ENCODE measurements at regions not wholly inside any gene's neighbourhood (a gene's known extent, or its start where the extent isn't known, plus 50 kb on each side); places are given as distances from the start of the nearest gene placed in this dataset.

GRCh38 chr9:131809941-131810344, 70.1 kb upstream of the RAPGEF1 start:
- no peak for DNase-seq

DNA sequence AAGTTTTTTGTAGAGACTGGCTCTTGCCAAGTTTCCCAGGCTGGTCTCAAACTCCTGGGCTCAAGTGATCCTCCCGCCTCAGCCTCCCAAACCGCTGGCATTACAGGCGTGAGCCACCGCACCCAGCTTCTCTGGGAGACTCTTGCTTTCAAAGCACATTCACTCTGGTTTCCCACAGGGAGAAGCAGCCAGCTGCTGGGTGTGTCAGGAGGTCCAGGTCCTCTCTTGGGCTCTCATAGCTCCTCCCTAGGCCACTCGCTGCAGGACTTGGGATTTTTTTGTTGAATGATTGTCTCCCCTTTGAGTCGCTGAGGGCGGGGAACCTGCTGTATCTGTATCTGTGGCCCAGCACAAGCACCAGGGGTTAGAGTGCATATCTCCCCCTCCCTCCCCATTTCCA, 68.4 kb upstream of the RAPGEF1 start:
- DNase-seq, result no peak

DNA sequence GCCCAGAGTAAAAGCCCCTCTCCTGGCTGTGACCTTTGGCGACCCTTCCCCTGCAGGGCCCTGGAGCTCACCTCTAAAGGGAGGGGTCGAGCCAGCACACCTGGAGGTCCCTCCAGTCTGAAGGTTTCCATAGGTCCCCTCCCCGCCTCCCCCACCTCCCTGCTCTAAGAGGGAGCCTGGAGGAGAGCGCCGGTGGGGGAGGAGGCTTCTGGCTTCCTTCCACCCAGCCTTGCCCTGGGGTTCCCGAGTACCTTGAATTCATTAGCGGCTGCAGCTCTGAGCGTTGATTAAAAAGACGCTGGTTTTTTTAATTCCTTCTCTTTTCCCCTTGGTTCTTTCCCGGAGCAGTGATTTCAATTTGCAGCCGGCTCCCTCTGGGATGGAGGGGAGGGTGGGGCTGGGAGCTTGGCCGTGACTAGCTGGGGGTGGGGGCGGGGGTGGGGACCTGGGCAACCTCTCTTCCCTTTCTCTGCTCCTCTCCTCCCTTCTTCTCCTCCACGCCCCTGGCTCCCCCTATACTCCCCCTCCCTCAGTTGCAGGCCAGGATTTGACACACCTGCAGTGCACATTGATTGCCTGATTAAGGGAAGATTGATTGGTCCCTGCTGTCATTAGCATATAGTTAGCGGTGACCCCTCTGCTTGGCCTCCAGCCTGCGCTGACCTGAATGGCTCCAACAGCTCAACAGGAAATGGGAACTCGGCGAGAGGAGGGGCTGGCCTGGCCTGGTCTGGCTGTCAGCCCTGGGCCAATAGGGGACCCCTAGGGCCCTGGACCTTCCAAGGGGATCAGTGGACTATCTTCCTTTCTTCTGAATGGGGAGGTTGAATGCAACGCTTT, 67.5 kb upstream of the RAPGEF1 start:
- no peak for DNase-seq

GRCh38 chr9:131805803-131806202, 65.9 kb upstream of the RAPGEF1 start:
- no peak for DNase-seq

- DNase-seq, result no peak
These were observed 65.0 kb upstream of the RAPGEF1 start for GRCh38 chr9:131804826-131805225.

DNA sequence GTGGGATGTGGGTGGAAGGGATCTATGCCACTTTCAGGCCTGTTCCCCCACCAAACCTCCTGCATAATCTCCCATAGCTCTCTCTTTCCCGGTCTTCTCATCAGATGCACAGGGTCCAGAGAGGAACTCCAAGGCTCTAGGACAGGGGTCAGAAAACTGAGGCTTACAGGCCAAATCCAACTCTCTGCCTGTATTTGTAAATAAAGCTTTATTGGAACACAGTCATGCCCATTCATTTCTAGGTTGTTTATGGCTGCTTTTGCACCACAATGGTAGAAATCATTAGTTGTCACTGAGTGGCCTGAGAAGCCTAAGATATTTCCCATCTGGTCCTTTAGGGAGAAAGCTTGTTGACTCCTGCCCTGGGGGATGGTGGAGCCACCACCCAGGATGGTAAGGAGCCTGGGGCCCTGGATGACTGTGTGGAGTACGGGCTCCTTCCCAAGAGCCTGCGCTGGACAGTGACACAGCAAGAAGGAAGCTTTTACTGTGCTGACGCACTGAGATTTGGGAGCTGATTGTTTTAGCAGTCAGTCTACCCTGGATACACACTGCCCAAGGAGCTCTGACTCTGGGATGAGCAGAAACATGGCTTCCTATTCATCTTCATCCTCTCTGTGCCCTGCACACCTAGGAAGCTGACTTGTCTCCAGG, 64.0 kb upstream of the RAPGEF1 start:
- DNase-seq, result no peak

DNA sequence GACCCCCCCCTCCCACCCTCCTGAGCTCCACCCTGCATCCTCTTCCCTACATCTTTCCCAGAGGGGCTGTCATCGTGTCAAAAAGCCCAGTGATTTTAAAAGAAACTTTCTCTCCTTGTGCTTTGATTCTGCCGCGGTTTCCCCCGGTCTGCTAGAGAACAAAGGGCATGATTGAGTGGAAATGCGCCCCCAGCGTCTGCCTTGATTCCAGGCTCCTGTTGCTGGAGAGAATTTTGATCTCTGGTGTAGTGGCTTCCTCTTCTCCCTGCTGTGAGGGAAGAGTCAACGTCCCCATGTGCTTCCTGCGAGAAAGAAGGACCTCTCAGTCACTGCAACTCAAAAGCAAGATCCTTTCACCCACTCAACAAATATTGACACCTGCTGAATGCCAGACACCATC, 61.9 kb upstream of the RAPGEF1 start:
- DNase-seq, result no peak

DNA sequence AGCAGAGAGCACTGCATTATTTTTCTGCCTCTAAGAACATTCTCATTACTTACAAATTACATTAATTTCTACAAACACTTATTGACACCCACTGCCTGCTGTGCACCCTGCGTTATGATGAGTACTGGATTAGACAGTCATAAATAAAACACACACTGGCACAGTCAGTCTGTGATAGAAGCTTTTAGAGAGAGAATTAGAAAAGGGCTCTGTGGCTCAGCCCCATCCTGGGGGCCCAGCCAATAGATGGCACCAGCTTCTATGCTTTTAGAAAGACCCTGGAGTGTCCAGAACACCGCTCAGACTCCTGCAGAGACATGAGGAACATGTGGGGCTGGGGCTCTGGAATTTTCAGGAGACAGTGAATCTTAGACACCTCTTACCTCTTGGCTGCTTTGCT, 61.0 kb upstream of the RAPGEF1 start:
- no peak for DNase-seq

DNA sequence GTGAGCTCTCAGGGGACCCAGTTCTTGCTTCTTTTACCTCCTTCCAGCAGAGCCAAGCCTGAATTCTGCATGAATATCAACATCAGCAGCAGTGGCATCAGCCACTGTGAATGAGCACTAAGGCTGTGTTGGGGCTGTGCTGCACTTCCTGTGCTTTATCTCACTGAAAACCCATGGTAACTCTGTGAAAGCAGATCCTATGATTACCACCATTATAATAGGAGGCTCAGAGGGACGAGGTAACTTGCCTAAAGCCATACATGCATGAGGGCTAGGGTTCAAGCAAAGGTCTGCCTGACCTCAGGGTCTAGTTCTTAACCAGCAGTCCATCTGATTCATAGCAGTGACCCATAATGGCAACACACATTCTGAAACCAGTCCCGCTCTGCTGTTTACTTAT, 60.5 kb upstream of the RAPGEF1 start:
- no peak for DNase-seq

GRCh38 chr9:131799177-131799823, 59.4 kb upstream of the RAPGEF1 start:
- DNase-seq, result peak; percentile 50

GRCh38 chr9:131798246-131798645, 58.4 kb upstream of the RAPGEF1 start:
- DNase-seq, result no peak

GRCh38 chr9:131794393-131794792, 54.5 kb upstream of the RAPGEF1 start:
- DNase-seq, result no peak

- no peak for DNase-seq
These were observed 51.8 kb upstream of the RAPGEF1 start for GRCh38 chr9:131791542-131792254.

Measured in CD4-positive, alpha-beta T cell treated with Interleukin-6 for 4 hours (primary cell).